Activated CD4-positive, alpha-beta T cell treated with anti-CD3 and anti-CD28 coated beads, Interleukin-2, amount 50 U/mL, for 24 hours (primary cell): ENCODE measurements at regions not wholly inside any gene's neighbourhood (a gene's known extent, or its start where the extent isn't known, plus 50 kb on each side); places are given as distances from the start of the nearest gene placed in this dataset.
"Not testable (repeated sequence)": the region's sequence is repeated elsewhere in the genome, so short reads cannot be mapped to it uniquely, and the experiment has no call there.

Source experiments
- DNase-seq, 2 donors: peaks; one replicate each; pipeline ENCODE4 v3.0.0-alpha.2; 2020; ENCODE audit warnings: low read depth in 1 of 2, low spot score in 1 of 2

DNA sequence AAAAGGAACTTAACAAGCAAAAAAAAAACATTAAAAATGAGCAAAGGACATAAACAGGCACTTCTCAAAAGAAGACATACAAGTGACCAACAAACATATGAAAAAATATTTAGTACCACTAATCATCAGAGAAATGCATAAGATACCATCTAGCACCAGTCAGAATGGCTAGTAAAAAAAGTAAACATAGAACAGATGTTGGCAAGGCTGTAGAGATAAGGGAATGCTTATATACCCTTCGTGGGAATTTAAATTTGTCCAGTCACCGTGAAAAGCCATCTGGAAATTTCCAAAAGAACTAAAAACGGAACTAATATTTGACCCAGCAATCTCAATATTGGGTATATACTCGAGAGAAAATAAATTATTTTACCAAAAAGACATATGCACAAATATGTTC lies 1751.3 kb upstream of the LRRTM1 start:
- DNase-seq = no peak

GRCh38 chr2:82043867-82044266 lies 1739.3 kb upstream of the LRRTM1 start:
- DNase-seq = no peak

DNA sequence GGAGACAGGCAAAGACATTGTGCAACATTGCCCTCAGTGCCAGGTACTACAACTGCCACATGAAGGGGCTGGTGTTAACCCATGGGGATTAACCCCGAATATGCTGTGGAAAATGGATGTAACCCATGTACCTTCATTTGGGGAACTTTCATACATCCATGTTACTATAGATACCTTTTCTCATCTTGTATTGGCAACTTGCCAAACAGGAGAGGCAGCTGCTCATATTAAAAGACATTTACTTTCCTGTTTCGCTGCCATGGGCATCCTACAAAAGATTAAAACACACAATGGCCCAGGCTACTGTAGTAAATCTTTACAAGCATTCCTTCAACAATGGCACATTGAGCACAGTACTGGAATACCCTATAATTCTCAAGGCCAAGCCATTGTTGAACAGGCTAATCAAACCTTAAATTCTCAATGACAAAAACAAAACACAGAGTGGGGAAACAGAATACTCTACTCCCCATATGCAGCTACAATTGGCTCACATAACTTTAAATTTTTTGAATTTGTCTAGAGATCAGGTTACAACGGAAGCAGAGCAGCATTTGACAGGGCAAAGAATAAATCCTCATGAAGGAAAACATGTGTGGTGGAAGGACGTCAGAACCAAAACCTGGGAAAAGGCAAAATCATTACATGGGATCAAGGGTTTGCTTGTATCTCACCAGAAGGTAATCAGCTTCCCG lies 1723.5 kb upstream of the LRRTM1 start:
- no peak for DNase-seq

GRCh38 chr2:82023710-82024109 lies 1719.2 kb upstream of the LRRTM1 start:
- DNase-seq = no peak

GRCh38 chr2:82013641-82014040 lies 1709.1 kb upstream of the LRRTM1 start:
- no peak for DNase-seq

GRCh38 chr2:82007071-82007664 lies 1702.6 kb upstream of the LRRTM1 start:
- no peak for DNase-seq

- DNase-seq = not testable (repeated sequence)
These were observed 1701.3 kb upstream of the LRRTM1 start for GRCh38 chr2:82005889-82006288.

GRCh38 chr2:82001614-82002013 lies 1697.1 kb upstream of the LRRTM1 start:
- DNase-seq = no peak

GRCh38 chr2:82000606-82001005 lies 1696.1 kb upstream of the LRRTM1 start:
- no peak for DNase-seq

DNA sequence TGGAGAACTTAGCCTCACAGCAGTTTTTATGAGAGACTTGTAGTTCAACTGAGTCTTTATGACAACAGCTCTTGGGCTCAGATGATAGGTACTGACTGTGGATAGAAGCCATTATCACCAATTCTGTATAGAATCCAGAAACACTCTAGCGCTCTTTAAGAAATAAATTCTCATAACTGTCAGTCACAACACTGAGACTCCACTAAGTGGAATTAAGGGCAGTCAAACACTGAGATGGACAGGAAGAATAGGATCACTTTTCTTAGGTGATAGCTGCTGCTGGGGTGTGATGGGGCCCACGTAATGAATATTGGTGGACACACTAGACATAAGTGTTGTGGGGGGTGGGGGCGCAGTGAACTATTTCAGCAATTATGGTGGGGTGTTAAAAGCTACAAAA lies 1691.8 kb upstream of the LRRTM1 start:
- DNase-seq = no peak

GRCh38 chr2:81991282-81991681 lies 1686.7 kb upstream of the LRRTM1 start:
- DNase-seq = no peak

GRCh38 chr2:81987370-81987769 lies 1682.8 kb upstream of the LRRTM1 start:
- DNase-seq = no peak

DNA sequence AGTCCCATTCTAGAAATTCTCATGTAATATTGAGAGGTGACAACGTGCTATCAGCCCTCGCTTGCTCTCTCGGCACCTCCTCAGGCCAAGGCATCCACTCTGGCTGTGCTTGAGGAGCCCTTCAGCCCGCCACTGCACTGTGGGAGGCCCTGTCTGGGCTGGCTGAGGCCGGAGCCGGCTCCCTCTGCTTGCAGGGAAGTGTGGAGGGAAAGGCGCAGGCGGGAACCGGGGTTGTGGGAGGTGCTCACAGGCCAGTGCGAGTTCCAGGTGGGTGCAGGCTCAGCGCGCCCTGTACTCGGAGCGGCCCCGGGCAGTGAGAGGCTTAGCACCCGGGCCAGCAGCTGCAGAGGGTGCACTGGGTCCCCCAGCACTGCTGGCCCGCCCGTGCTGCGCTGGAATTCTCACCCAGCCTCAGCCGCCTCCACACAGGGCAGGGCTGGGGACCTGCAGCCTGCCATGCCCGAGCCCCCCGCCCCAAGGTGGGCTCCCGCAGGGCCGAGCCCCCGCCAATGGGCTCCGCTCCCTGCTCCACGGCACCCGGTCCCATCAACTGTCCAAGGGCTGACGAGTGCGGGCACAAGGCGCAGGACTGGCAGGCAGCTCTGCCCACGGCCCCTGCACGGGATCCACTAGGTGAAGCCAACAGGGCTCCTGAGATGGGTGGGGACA lies 1680.6 kb upstream of the LRRTM1 start:
- DNase-seq = no peak

DNA sequence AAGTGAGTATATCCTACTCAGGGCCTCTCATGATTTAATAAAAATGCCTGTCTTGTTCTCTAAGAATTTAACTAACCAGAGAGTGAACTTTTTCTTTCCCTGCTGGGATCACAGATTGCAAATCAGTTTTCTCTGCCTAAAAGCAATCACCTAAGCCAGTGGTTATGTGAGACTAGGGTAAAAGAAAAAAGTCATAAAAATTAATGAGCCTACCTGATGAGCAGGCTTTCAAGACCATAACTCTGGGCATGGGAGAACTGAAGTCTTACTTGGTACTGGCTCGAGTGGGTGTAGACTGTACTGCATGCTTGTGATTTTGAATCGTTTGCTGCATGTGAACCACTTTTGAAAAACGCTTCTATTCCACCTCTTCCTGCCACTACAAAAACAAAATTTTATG lies 1677.0 kb upstream of the LRRTM1 start:
- no peak for DNase-seq

- no peak for DNase-seq
These were observed 1674.5 kb upstream of the LRRTM1 start for GRCh38 chr2:81979086-81979485.

DNA sequence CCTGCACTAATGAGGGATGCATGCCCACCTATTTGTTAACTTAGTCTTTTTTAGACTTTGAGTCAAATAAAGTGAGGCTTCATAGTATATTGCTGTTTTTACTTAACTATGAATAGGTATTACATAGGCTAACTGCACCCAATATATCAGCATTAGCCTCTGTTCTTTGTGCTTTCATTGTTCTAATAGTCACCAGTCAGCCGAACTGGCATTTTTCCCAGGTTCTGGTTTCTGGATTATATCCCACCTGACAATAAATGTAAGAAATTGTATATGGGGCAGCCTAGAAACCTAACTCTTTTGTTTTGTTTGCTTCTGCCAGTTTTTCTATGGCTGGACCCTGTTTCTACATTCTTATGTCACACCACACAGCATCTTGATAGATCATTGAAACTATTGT lies 1672.4 kb upstream of the LRRTM1 start:
- no peak for DNase-seq

- DNase-seq = no peak
These were observed 1669.7 kb upstream of the LRRTM1 start for GRCh38 chr2:81974216-81974615.

GRCh38 chr2:81942876-81943275 lies 1638.3 kb upstream of the LRRTM1 start:
- DNase-seq = no peak

DNA sequence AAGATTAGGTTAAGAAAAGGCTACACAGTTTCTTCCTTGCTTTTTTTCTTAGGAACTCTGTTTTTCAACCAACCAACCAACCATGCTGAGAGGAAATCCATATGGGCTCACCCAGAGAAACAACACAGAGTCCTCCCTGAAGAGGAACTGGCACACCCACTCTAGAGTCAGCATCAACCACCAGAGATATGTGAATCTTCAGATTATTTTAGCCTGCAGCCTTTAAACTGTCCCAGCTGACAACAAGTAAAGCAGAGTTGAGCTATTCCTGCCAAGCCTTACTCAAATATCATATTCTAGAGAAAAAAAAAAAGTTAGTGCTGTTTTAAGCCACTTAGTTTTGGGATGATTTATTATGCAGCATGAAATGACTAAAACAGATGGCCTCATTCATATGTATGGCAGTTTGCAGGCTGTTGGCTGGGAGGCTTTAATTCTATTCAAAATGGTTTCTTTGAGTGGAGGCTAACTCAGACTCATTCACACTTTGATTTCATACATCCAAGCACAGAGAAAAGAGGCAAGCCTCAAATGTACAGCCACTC lies 1637.7 kb upstream of the LRRTM1 start:
- no peak for DNase-seq

DNA sequence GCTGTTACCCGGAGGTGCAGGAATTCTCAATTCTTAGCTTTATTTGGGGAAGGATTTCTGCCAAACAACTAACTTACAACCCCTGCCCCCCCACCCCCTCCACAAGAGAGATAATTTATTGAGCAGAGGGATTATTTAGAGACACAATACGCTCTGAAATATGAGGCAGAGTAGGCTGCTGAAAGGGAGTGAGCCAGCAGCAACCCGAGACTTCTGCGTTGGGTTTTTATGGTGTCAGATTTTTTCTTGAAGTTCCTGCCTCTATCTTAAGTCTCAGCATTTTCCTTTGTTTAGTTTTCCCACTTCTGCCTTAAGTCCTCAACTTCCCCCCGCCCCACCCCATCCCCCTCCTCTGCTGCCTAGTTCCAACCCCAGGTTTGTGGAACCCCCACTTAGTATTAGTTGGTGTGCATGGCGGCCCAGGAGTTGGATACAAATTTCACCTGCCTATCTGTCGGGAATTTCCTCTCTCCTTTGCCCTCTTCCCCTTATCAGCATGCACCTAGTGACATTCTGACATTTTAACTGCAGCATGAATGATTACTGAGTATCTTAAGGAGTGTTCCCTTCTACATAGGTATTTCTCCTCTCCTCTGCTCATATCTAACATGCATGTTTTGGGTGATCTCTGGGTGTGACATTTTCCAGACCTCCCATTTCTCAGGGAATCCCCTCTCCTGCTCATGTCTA lies 1635.9 kb upstream of the LRRTM1 start:
- no peak for DNase-seq

DNA sequence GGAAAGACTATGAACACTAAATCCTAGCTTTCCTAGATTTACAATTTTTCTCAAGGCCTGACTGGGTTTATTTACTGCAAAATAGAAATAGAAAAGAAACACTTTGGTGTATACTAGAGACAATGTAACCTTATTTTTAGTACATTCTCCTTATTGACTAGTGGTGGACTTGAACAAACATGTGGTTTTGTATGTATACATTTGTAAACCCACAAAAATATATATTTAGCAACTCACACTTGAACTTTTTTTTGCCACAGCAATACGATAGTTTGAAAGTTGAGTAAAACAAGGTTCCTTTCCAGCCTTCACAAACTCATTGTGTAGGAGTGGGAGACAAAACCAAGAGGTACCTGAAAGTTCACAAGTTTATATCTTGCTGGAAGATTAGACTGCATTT lies 1633.4 kb upstream of the LRRTM1 start:
- no peak for DNase-seq

GRCh38 chr2:81903534-81903933 lies 1599.0 kb upstream of the LRRTM1 start:
- no peak for DNase-seq
